Naive thymus-derived CD4-positive, alpha-beta T cell (primary cell): ENCODE measurements at regions not wholly inside any gene's neighbourhood (a gene's known extent, or its start where the extent isn't known, plus 50 kb on each side); places are given as distances from the start of the nearest gene placed in this dataset.

Source experiments
- ATAC-seq: fragments of 150-1000 bp; cut with Tn5 transposase; 2 replicates; pipeline ENCODE4 v1.10.0; 2021; ENCODE audit warnings: mild to moderate bottlenecking, moderate library complexity
- CTCF ChIA-PET: fragments of 350-600 bp; sonication (Branson Sonifier 250); formaldehyde crosslinking; loops from one replicate; lab custom pipeline; 2021; ENCODE audit warnings: antibody characterized with exemption; lab: Charles Lee
- POLR2A ChIA-PET: fragments of 350-600 bp; sonication (Branson Sonifier 250); formaldehyde crosslinking; loops from one replicate; lab custom pipeline; 2021; ENCODE audit warnings: antibody characterized with exemption, inconsistent platforms; lab: Charles Lee
- DNase-seq, 9 donors: peaks; one replicate each; pipeline versions ENCODE4 v3.0.0 to v3.0.0-alpha.2; 2020 to 2022; ENCODE audit warnings: mixed read lengths in 1 of 9
- H3K27ac ChIP-seq: one replicate; pipeline ENCODE4 v1.7.0; 2013; ENCODE audit warnings: mild to moderate bottlenecking, low read depth, low read length, moderate library complexity
- H3K27me3 ChIP-seq, 2 donors: one replicate each; pipeline ENCODE4 v1.7.0; 2013; ENCODE audit warnings: low read length in 2 of 2, mild to moderate bottlenecking in 2 of 2, moderate library complexity in 2 of 2; ENCODE audit not compliant: control insufficient read depth in 2 of 2, insufficient read depth in 2 of 2
- H3K36me3 ChIP-seq, 3 experiments: 1 replicate in 2 of 3; 2 replicates in 1 of 3; pipeline ENCODE4 v1.7.0; 2013; ENCODE audit warnings: low read length in 3 of 3, mild to moderate bottlenecking in 3 of 3, moderate library complexity in 1 of 3; ENCODE audit not compliant: insufficient read depth in 3 of 3, control insufficient read depth in 2 of 3
- H3K4me1 ChIP-seq, 2 donors: one replicate each; pipeline ENCODE4 v1.7.0; 2013; ENCODE audit warnings: low read length in 2 of 2, mild to moderate bottlenecking in 2 of 2, moderate library complexity in 1 of 2; ENCODE audit not compliant: control insufficient read depth in 2 of 2, insufficient read depth in 2 of 2
- H3K4me3 ChIP-seq: 2 replicates; pipeline ENCODE4 v1.7.0; 2013; ENCODE audit warnings: mild to moderate bottlenecking, low read length
- H3K9me3 ChIP-seq, 3 experiments: 1 replicate in 2 of 3; 2 replicates in 1 of 3; pipeline ENCODE4 v1.7.0; 2013; ENCODE audit warnings: low read length in 3 of 3; ENCODE audit not compliant: control insufficient read depth in 2 of 3
- H3K27ac Mint-ChIP-seq, 9 donors: one replicate each; pipeline ENCODE4 v1.8.0; 2020 to 2022; ENCODE audit warnings: mixed read lengths in 9 of 9, mild to moderate bottlenecking in 8 of 9, moderate library complexity in 5 of 9, inconsistent platforms in 2 of 9
- H3K27me3 Mint-ChIP-seq, 5 donors: one replicate each; pipeline ENCODE4 v1.8.0; 2021 to 2022; ENCODE audit warnings: mixed read lengths in 5 of 5, mild to moderate bottlenecking in 1 of 5
- H3K36me3 Mint-ChIP-seq, 5 donors: one replicate each; pipeline ENCODE4 v1.8.0; 2020 to 2022; ENCODE audit warnings: mixed read lengths in 5 of 5, mild to moderate bottlenecking in 3 of 5, inconsistent platforms in 1 of 5
- H3K4me1 Mint-ChIP-seq, 7 donors: one replicate each; pipeline ENCODE4 v1.8.0; 2020 to 2022; ENCODE audit warnings: mixed read lengths in 7 of 7, mild to moderate bottlenecking in 3 of 7, inconsistent platforms in 1 of 7
- H3K4me3 Mint-ChIP-seq, 10 donors: one replicate each; pipeline ENCODE4 v1.8.0; 2020 to 2022; ENCODE audit warnings: mild to moderate bottlenecking in 10 of 10, mixed read lengths in 10 of 10, moderate library complexity in 6 of 10, inconsistent platforms in 2 of 10
- H3K9me3 Mint-ChIP-seq, 11 donors: one replicate each; pipeline ENCODE4 v1.8.0; 2020 to 2022; ENCODE audit warnings: mixed read lengths in 11 of 11, mild to moderate bottlenecking in 4 of 11, inconsistent platforms in 1 of 11, moderate library complexity in 1 of 11
- intact Hi-C, 2 donors: fragments of 100-400 bp; cut with micrococcal nuclease; formaldehyde crosslinking; loops; one replicate each; pipeline ENCODE4 v1.15.1; 2023

- Mint-ChIP-seq H3K27ac (no peak overlapping the region), H3K4me1 (no peaks in the 10 kb centered on the region), H3K4me3 (no peak overlapping the region), H3K36me3 (no peaks in the 10 kb centered on the region), H3K27me3 (peaks cover 0 to 15% (median 4%) of the 10 kb centered on the region in 5 donors), H3K9me3 (no peaks in the 10 kb centered on the region)
- H3K9me3 ChIP-seq: no peaks in the 10 kb centered on the region
- no peak overlapping the region for H3K4me3 ChIP-seq
- H3K27me3 ChIP-seq: no peaks in the 10 kb centered on the region
- CTCF ChIA-PET: no interaction called here
- POLR2A ChIA-PET: no interaction called here
- H3K4me1 ChIP-seq: no peaks in the 10 kb centered on the region
- no peak for DNase-seq
- H3K27ac ChIP-seq: no peak overlapping the region
- no peak for ATAC-seq
- H3K36me3 ChIP-seq: no peaks in the 10 kb centered on the region
- intact Hi-C loops: no loop called here
These were observed 83.1 kb upstream of the EGR2 start for GRCh38 chr10:62899311-62899710.

- Mint-ChIP-seq H3K27me3 (peaks cover 0 to 19% (median 7%) of the 10 kb centered on the region in 5 donors), H3K36me3 (no peaks in the 10 kb centered on the region), H3K4me1 (no peaks in the 10 kb centered on the region), H3K4me3 (no peak overlapping the region), H3K9me3 (peaks cover 0 to 2% (median 0%) of the 10 kb centered on the region in 11 donors), H3K27ac (no peak overlapping the region)
- Histone ChIP-seq H3K9me3 (no peaks in the 10 kb centered on the region), H3K27me3 (no peaks in the 10 kb centered on the region), H3K27ac (no peak overlapping the region), H3K36me3 (no peaks in the 10 kb centered on the region), H3K4me3 (no peak overlapping the region), H3K4me1 (no peaks in the 10 kb centered on the region)
- ATAC-seq: no peak
- intact Hi-C loops: no loop called here
- ChIA-PET CTCF (no interaction called here), POLR2A (no interaction called here)
- DNase-seq: no peak
These were observed 78.9 kb upstream of the EGR2 start for GRCh38 chr10:62895063-62895462.

- Mint-ChIP-seq H3K4me1 (no peaks in the 10 kb centered on the region), H3K27ac (peak overlapping the region in 1 of 9 donors; percentile 34), H3K4me3 (no peak overlapping the region), H3K9me3 (peaks cover 0 to 2% (median 0%) of the 10 kb centered on the region in 11 donors), H3K27me3 (peaks cover 4 to 18% (median 10%) of the 10 kb centered on the region in 5 donors), H3K36me3 (no peaks in the 10 kb centered on the region)
- H3K36me3 ChIP-seq: no peaks in the 10 kb centered on the region
- no peak for ATAC-seq
- CTCF ChIA-PET: no interaction called here
- H3K27ac ChIP-seq: no peak overlapping the region
- POLR2A ChIA-PET: no interaction called here
- intact Hi-C loops: no loop called here
- no peak for DNase-seq
- no peaks in the 10 kb centered on the region for H3K27me3 ChIP-seq
- H3K4me3 ChIP-seq: no peak overlapping the region
- no peaks in the 10 kb centered on the region for H3K4me1 ChIP-seq
- H3K9me3 ChIP-seq: no peaks in the 10 kb centered on the region
These were observed 78.0 kb upstream of the EGR2 start for GRCh38 chr10:62894156-62894555.

- intact Hi-C loops: no loop called here
- no peaks in the 10 kb centered on the region for H3K27me3 ChIP-seq
- H3K27ac ChIP-seq: no peak overlapping the region
- ChIA-PET POLR2A (no interaction called here), CTCF (no interaction called here)
- no peak overlapping the region for H3K4me3 ChIP-seq
- no peaks in the 10 kb centered on the region for H3K4me1 ChIP-seq
- no peak overlapping the region for H3K27ac Mint-ChIP-seq
- no peaks in the 10 kb centered on the region for H3K36me3 Mint-ChIP-seq
- H3K9me3 Mint-ChIP-seq: peaks cover 0 to 2% (median 0%) of the 10 kb centered on the region in 11 donors
- no peaks in the 10 kb centered on the region for H3K4me1 Mint-ChIP-seq
- no peaks in the 10 kb centered on the region for H3K36me3 ChIP-seq
- DNase-seq (no peak), ATAC-seq (no peak)
- no peak overlapping the region for H3K4me3 Mint-ChIP-seq
- H3K27me3 Mint-ChIP-seq: peaks cover 5 to 23% (median 13%) of the 10 kb centered on the region in 5 donors
- H3K9me3 ChIP-seq: no peaks in the 10 kb centered on the region
These were observed 76.9 kb upstream of the EGR2 start for GRCh38 chr10:62893036-62893435.

- no peaks in the 10 kb centered on the region for H3K9me3 ChIP-seq
- peaks cover 0 to 2% (median 0%) of the 10 kb centered on the region in 11 donors for H3K9me3 Mint-ChIP-seq
- no peaks in the 10 kb centered on the region for H3K4me1 Mint-ChIP-seq
- no peak overlapping the region for H3K27ac ChIP-seq
- no peaks in the 10 kb centered on the region for H3K27me3 ChIP-seq
- H3K4me1 ChIP-seq: no peaks in the 10 kb centered on the region
- no peak overlapping the region for H3K4me3 ChIP-seq
- ATAC-seq (no peak), DNase-seq (no peak)
- no peak overlapping the region for H3K27ac Mint-ChIP-seq
- CTCF ChIA-PET: no interaction called here
- H3K36me3 Mint-ChIP-seq: no peaks in the 10 kb centered on the region
- no peaks in the 10 kb centered on the region for H3K36me3 ChIP-seq
- intact Hi-C loops: no loop called here
- no peak overlapping the region for H3K4me3 Mint-ChIP-seq
- H3K27me3 Mint-ChIP-seq: peaks cover 10 to 29% (median 23%) of the 10 kb centered on the region in 5 donors
- POLR2A ChIA-PET: no interaction called here
These were observed 74.2 kb upstream of the EGR2 start for GRCh38 chr10:62890395-62890794.

GRCh38 chr10:62887642-62888041 lies 71.5 kb upstream of the EGR2 start:
- Histone ChIP-seq H3K4me3 (no peak overlapping the region), H3K9me3 (no peaks in the 10 kb centered on the region), H3K4me1 (no peaks in the 10 kb centered on the region), H3K27me3 (no peaks in the 10 kb centered on the region), H3K36me3 (no peaks in the 10 kb centered on the region), H3K27ac (no peak overlapping the region)
- Mint-ChIP-seq H3K4me1 (peaks cover 0 to 2% (median 0%) of the 10 kb centered on the region in 7 donors), H3K4me3 (no peak overlapping the region), H3K27me3 (peaks cover 22 to 40% (median 33%) of the 10 kb centered on the region in 5 donors), H3K9me3 (peaks cover 0 to 2% (median 0%) of the 10 kb centered on the region in 11 donors), H3K27ac (no peak overlapping the region), H3K36me3 (no peaks in the 10 kb centered on the region)
- CTCF ChIA-PET: no interaction called here
- no peak for DNase-seq
- intact Hi-C loops: no loop called here
- ATAC-seq: no peak
- POLR2A ChIA-PET: no interaction called here

- Mint-ChIP-seq H3K27ac (peak overlapping the region in 1 of 9 donors; percentile 48), H3K36me3 (no peaks in the 10 kb centered on the region), H3K9me3 (no peaks in the 10 kb centered on the region), H3K4me1 (peaks cover 0 to 3% (median 0%) of the 10 kb centered on the region in 7 donors), H3K27me3 (peaks cover 29 to 46% (median 37%) of the 10 kb centered on the region in 5 donors), H3K4me3 (no peak overlapping the region)
- ATAC-seq (no peak), DNase-seq (no peak)
- Histone ChIP-seq H3K4me1 (no peaks in the 10 kb centered on the region), H3K36me3 (no peaks in the 10 kb centered on the region), H3K4me3 (no peak overlapping the region), H3K27ac (no peak overlapping the region), H3K27me3 (no peaks in the 10 kb centered on the region), H3K9me3 (no peaks in the 10 kb centered on the region)
- POLR2A ChIA-PET: no interaction called here
- intact Hi-C loops: no loop called here
- CTCF ChIA-PET: no interaction called here
These were observed 69.7 kb upstream of the EGR2 start for GRCh38 chr10:62885684-62886461.
